HG02798 (cell line): ENCODE measurements at regions not wholly inside any gene's neighbourhood (a gene's known extent, or its start where the extent isn't known, plus 50 kb on each side); places are given as distances from the start of the nearest gene placed in this dataset.
A peak's percentile ranks its signal among the peaks of the same experiment; 100 is the strongest.
"Not testable (repeated sequence)": the region's sequence is repeated elsewhere in the genome, so short reads cannot be mapped to it uniquely, and the experiment has no call there.

Experiments
- ATAC-seq: cut with Tn5 transposase; IDR thresholded peaks from one replicate; pipeline ENCODE4 v1.9.1; 2021; ENCODE audit warnings: mild to moderate bottlenecking; ENCODE audit not compliant: unreplicated experiment, poor library complexity

DNA sequence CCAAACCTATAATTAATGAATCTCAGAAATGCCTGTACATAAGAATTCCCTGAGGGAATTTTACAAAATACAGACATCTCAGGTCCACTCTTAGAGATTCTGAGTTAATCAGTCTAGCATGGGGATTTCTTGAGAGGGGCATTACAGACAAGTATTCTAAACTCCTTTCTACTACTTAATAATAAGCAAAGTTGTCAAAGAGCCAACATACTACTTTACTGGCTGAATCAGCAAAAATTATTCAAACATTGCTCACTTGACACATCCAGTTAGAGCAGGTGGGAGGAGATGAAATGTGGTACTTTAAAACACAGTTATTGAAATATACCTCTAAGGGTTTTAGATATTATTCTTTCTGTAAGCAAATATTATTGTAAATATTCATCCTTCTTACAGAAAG is 1164.7 kb downstream of the CDY2B start:
- no peak for ATAC-seq

DNA sequence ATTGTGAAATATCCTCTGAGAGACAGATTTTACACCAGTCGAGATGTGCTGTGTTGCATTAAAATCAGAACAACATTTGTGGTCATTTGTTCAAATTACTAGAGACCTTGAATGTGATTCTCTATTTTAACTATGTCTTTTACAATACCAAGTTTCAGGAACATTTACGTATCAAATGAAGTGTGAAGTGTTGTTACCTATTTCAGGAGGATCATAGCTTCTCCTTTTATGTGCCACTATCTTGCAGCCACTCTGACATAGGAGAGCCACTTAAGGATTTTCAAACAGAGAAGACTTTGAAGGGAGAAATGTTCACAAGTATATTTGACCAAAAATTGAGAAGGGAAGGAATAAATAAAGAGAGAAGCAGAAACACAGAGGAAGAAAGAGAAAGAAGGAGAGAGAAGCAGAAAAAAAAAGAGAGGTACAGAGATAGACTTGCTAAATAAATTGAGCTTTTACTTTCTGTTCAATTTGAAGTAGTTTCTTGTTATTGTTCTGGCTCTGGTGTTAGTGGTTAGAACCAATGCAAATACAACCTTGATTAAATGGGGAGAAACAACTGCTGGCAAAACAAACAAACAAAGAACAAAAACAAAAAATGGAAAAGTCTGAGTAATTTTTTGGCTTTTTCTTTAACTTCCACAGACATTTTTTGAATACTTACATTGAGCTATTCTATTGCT is 1206.8 kb downstream of the CDY2B start:
- ATAC-seq, result peak; percentile 64

DNA sequence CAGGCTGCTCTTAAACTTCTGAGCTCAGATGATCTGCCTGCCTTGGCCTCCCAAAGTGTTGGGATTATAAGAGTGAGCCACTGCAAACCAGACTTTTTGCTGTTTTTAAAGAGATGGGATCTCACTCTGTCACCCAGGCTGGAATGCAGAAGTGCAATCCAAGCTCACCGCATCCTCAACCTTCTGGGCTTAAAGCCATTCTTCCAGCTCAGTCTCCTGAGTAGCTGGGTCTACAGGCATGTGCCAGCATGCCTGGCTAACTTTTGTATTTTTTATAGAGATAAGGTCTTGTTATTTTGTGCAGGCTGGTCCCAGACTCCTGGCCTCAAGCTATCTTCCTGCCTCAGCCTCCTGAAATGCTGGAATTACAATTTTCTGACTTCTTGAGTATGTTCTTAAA is 1211.6 kb downstream of the CDY2B start:
- no peak for ATAC-seq

DNA sequence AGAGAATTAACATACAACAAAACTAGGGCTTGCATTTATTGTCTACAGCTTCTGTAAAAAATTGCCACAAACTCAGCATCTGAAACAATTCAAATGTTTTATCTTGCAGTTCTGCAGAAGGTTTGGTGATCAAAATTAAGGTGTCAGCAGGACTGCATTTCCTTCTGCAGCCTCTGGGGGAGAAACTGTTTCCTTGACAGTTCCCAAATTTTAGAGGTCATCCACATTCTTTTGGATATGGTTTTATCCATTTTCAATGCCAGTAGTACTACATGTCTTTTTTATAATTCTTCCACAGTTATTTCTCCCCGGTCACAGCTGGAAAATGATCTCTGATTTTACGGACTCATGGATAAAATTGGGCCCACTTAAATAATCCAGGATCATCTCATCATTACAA is 1217.3 kb downstream of the CDY2B start:
- ATAC-seq, result no peak

DNA sequence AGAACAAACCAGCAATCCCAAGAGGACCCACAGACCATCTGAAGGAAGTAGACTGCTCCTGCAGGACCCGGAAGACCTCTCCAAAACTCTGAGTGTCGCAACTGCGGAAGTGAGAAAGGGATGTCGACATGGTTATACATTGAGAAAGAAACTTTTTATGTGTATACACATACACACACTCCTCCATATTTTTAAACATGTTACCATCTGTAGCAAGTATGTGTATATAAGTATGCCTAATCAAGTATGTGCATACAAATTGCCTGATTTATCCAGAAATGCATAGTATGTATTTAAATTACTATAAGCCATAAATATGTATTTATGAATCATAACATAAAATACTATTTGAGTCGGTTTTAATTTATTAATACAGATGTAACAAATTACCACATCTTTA is 1220.7 kb downstream of the CDY2B start:
- ATAC-seq, result no peak

DNA sequence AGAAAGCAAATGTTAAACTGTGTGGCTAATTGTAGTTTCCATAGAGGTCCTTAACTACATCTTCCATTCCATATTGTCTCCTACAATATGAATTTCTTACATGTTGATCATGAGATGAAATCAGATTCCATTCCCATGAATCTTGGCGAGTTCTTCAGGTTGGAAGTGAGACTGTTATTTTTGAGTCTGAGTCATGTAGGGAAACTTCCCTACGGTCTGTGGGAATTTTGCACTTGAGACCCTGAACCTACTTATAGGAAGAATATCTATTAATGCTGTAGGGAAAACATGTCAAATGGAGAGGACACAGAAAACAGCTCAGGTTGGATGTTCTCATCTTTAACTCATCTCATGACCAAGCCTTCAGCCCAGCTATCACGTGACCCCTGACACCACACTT is 1226.0 kb downstream of the CDY2B start:
- ATAC-seq, result no peak

DNA sequence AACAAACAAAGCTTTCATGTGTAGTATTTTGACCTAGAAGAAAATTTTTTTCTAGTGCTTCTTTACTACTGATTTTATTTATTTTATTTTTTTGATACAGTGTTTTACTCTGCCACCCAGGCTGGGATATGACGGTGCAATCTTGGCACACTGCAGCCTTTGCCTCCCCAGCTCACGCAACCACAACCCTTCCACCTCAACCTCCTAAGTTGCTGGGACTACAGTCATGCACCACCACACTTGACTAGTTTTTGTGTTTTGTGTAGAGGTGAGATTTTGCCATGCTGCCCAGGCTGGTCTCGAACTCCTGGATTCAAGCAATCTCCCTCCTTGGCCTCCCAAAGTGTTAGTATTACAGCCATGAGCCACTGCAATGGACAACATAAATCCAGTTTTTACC is 1234.0 kb downstream of the CDY2B start:
- ATAC-seq, result no peak

DNA sequence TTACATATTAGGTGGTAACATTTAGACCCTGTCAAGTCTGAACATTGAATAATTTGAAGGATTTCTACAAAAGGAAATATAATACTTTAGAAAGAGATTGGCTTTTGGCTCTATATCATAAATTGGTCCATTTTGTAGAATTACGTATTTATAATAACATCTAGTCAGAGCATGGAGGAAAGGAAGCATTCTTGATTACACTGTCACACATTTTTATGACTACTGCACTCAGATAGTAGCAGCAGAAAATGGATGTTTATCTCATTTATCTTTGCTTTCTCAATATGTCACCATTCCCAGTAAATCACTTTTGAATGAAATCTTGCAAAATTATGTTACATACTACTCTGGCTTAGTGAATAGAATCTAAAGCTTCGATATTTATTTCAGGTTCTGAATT is 1234.6 kb downstream of the CDY2B start:
- ATAC-seq, result no peak

DNA sequence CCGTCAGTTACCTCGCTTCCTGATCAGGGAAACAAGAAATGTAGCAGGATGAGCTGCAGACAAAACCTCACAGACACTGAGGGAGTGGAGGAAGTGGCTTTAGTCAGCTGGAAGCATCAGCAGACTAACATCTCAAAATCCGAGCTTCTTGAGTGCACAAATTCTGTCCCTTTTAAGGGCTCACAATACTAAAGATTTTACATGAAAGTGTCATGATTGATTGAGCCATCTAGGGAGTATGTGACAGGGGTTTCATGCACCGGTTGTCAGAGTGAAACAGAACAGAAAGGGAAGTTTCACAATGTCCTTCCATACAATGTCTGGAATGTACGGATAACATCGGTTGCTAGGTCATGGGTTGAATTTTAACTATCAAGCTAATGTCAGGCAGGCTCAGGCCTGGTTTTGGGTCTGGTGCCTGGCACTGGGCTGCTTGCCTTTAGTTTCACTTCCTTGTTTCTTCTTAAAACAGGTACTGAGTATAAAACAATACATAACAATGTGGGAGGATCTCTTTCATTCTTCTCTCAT is 1235.7 kb downstream of the CDY2B start:
- peak; percentile 60 for ATAC-seq

DNA sequence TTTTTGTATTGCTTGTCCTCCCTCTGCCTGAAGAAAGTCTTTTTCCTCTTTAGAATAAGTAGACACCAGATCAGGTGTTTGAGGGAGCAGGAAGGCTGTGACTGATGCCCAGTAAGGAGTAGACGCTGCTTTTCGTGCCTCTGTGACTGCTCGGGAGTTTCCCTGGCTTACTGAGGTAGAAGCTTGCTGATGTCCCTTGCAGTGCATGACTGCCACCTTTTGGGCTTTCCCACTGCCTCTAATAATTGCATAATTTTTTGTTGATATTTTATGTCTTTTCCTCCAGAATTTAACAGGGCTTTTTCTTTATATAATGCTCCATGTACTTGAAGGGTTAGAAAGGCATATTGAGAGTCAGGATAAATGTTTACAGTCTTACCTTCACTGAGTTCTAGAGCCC is 1240.2 kb downstream of the CDY2B start:
- ATAC-seq, result peak; percentile 60

DNA sequence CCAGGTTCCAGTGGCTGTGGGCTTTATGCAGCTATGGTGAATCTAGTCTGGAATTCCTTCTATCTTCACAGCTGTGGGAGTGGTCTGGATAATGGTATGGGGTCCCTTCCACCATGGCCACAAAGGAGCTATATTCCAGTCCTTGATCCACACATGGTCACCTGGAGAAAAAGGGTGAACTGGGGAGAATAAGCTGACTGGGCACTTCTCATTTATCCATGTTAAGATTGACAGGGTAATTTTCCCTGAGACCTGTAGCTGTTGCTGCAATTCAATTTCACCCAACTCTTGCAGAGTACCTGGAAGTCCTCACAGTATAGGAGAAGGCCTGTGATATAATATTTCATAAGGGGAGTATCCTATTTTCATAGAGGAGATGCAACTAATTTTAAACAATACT is 1241.3 kb downstream of the CDY2B start:
- not testable (repeated sequence) for ATAC-seq

DNA sequence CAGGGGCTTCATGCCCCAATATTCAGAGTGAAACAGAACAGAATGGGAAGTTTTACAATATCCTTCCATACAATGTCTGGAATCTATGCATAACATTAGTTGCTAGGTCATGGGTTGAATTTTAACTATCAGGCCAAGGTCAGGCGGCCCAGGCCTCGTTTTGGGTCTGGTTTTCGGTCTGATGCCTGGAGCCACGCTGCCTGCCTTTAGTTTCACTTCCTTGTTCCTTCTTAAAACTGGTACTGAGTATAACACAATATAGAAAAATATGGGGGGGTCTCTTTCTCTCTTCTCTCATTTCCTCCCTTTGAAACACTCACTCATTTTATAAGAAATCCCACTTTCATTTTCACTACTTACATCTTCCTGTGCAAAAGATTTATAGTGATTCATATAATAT is 1243.8 kb downstream of the CDY2B start:
- ATAC-seq, result peak; percentile 99

DNA sequence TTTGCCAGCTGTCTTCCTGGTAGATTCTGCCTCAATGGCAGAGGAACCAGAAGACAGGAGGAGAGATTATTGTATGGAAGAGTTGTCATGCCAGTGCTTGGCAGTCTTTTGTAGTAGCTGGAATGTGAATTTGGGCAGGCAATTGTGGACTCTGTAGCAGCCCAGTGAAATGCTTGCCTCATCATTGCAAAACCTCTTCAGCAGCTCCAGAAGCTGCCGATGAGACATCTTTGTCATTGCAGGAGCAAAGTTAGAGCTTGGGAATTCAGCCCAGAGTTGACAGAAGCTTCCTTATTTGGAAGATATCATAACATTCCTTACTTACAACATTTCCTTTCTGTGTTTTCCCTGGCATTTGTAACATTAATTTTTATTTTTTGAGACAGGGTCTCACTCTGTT is 1250.9 kb downstream of the CDY2B start:
- no peak for ATAC-seq

DNA sequence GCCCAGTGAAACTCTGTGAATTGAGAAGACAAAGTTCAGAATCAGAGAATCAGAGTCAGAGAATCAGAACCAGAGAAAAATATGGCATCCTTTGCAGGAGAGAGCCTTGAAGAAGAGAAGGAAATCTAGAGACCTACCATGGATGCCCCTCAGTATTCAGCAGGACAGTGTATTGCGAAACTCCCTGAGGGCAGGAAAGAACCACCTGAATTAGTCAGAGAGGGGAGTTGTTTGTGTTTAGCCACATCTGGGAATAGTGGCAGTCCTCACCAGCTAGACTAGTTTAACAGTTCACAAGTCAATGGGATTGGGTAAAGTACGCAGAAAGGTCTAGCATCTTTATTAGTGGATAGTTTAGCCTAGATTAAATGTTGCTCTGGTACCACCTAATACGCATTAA is 1252.9 kb downstream of the CDY2B start:
- no peak for ATAC-seq

DNA sequence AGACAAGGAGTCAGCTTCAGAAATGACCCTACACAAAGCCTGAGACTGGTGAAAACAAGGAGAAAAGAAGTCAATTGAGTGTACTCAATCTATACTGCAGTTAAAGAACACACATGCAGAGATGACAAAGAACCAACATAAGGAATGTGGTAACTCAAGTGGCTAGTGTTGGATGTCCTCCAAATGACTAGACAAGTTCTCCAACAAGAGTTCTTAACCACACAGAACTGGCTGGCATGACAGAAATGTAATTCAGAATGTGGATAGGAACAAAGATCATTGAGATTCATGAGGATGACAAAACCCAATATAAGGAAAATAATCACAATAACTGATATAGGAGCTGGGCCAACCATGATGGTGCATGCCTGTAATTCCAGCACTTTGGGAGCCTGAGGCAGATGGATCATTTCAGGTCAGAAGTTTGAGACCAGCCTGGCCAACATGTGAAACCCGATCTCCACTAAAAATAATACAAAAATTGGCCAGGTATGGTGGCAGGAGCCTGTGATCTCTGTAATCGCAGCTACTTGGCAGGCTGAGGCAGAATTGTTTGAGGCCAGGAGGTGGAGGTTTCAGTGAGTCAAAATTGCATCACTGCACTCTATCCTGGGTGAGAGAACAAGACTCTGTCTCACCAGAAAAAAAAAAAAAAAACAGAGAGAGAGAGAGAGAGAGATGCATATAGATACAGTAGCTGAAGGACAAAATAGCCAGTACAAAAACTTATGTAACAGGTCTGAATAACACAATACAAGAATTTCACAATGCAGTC is 1263.6 kb downstream of the CDY2B start:
- no peak for ATAC-seq

DNA sequence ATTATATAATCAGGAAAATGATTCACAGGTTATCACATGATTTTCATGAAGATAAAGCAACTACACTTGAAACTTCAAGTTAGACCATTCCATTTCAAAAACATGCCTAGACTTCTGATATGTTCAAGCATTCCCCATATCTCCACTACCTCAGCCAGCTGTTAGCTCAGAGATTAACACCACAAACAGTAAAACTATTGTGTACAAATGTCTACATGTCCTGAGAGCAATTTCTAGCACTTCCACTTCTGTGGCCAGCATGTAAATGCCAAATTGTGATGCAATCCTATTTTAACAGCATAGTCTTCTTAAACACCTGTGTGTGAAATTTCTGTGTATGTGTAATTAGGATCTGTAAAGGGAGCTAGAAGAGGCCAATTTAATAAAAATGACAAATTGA is 1271.3 kb downstream of the CDY2B start:
- ATAC-seq, result no peak

DNA sequence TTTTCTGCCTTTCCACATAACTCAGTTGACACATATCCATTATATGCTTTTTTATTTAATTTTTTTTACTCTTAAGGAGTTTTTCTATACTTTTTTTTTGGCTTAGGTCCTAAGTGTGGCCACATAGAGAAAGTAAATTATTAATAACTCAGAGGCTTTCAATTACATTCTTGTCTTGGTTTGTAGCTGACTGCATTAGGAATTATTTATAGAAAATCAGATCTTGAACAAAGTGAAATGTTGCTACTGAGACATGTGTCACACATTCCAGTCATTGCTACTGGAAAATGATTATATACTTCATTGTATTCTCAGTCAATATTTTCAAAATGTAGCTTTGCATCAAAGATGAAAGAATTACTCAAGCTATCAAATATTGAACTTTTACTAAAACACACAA is 1277.9 kb downstream of the CDY2B start:
- no peak for ATAC-seq

DNA sequence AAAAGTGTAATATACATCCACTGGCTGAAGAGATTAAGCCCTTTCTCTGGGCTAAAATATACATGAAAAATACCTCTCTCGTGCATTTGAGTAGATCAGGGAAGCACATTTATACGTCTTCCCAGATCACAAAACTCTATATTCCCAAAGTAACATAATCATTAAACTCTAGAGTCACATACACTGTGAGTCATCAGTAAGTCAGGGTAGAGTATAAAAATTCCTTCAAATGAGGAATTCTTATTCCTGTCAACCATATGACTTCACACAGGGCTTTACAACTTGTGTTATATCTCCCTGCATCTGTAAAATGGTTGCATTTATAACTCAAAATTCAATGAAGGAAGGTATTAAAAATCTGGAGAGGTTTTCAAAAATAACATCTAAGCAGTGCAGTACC is 1278.4 kb downstream of the CDY2B start:
- no peak for ATAC-seq

DNA sequence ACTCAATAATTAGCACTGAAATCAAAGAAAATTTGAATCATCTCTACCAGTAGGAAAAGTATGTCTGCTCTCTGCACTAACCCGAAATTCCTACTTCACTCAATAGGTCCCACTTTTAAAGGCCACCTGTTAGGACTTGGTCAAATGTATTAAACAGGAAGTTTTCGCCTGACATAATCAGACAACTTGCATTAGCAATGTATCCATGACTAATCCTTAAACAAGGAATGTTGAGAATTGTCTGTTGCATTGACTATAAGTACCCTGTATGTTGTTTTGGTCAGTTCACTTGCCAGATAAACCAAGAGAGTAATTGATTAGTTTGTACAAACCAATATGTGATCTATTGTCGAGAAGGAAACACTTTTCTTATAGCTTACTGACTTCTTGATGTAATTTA is 1308.0 kb downstream of the CDY2B start:
- ATAC-seq, result no peak

DNA sequence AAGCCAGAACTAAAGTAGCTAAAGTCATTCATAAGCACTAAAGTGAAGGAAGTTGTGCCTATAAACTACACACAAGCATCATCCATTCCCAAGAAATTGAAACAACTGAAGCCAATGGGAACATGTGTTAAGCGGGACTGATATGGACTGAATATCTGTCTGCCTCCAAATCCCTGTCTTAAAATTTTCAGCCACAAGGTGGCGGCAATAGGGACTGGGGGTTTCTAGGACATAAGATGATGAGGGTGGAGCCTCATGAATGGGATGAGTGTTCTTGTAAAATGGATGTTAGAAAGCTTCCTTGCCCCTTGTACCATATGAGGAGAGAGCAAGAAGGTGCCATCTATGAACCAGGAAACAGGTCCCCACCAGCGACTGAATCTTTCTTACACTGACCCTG is 1317.5 kb downstream of the CDY2B start:
- peak; percentile 64 for ATAC-seq

DNA sequence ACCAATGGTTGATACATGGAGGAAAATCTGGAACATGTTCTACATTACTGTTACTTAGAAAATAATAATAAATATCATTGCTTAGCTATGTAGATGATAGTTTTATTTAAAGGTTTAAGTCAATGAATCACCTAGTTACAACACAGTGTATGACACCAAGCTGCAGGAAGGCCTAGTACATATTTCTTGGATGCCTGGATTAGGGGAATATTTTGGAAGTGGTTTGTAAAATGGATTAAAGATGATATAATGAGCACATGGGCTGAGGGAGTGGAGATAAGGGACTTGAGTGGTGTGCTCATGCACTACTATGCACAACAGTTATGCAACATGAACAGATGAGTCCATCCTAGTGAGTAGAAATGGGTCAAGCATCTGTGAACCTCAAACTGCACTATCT is 1358.0 kb downstream of the CDY2B start:
- ATAC-seq, result no peak

DNA sequence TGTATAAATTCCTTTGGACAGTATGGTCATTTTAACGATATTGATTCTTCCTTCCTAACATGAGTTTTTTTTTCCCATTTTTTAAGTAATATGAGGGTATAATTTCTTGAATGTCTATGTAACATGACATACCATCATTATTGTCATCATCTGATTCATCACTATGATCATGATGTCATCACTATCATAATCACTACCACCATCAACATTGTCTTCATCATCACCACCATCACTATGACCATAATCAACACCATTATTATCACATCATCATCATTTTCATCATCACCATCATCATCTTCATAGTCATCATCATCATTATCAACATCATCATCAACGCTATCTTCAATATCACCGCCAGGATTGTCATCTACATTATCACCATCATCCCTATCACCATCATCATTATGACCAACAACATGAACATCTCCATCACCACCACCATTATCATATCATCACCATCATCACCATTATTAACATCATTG is 1377.2 kb downstream of the CDY2B start:
- no peak for ATAC-seq
